ENCODE measurements at regions not wholly inside any gene's neighbourhood (a gene's known extent, or its start where the extent isn't known, plus 50 kb on each side); places are given as distances from the start of the nearest gene placed in this dataset.

DNA sequence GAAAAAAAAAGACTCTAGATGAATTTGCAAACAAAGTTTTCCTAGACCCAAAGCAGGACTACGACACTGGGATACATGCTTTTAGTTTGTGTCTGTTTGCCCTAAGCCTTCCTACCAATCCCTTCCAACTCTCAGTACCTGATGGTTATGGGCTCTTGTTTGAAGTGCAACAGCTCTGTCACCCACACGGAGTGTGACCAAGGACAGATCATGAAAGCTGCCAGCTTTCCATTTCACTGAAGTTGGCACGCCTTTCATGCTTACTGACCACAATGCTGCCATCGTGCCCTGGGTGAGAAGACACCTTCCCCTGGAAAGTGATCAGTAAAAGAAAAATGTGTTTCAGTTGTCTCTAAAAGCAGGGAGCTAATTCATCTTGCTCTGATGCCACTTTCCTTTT is 312.5 kb upstream of the PTBP2 start:
- intact Hi-C loops (cut with micrococcal nuclease) (no loop called here), in situ Hi-C loops (cut with MboI) (no loop called here)
- Histone ChIP-seq H3K27ac (ENCODE audit: extremely low read depth, low read depth, low read length) (no peak overlapping the region), H3K4me3 (no peak overlapping the region), H3K27me3 (ENCODE audit: control insufficient read depth in 2 of 2, insufficient read depth in 2 of 2, low read length in 2 of 2) (no peaks in the 10 kb centered on the region), H2AFZ (ENCODE audit: low read depth, low read length) (no peak overlapping the region), H3K4me1 (replicated peaks in 1 of 2; ENCODE audit: control insufficient read depth in 2 of 2, insufficient read depth in 2 of 2, low read length in 2 of 2) (no peaks in the 10 kb centered on the region), H3K36me3 (ENCODE audit: control insufficient read depth, insufficient read depth, low read length) (no peaks in the 10 kb centered on the region), H3K4me2 (ENCODE audit: insufficient read depth, low read length) (no peak overlapping the region), H3K9me3 (replicated peaks; ENCODE audit: control insufficient read depth, insufficient read depth, low read depth, low read length) (no peaks in the 10 kb centered on the region), H3K9ac (ENCODE audit: insufficient read depth in 1 of 2, low read depth in 2 of 2, low read length in 2 of 2) (no peak overlapping the region), H3K79me2 (ENCODE audit: control insufficient read depth, insufficient read depth, low read length) (no peaks in the 10 kb centered on the region), H4K20me1 (replicated peaks; ENCODE audit: control insufficient read depth, insufficient read depth, low read length) (no peaks in the 10 kb centered on the region), H3K9me1 (ENCODE audit: control insufficient read depth, insufficient read depth, low read length) (no peaks in the 10 kb centered on the region)
- ATAC-seq = no peak
- POLR2A ChIA-PET = no interaction called here
- TF ChIP-seq ELF1 (tag; IDR thresholded peaks at IDR 0.05) (no peak), ZNF431 (CRISPR knock-in tag; IDR thresholded peaks at IDR 0.05) (no peak)
- DNase-seq (ENCODE audit: extremely low read depth in 1 of 4, low spot score in 3 of 4) = no peak
- CTCF ChIA-PET (ENCODE audit: low intra/inter-chr PET ratio) = no interaction called here
- FAIRE-seq = no peak
- 4% methylated on average over 3 of the region's 4 CpGs for WGBS (ENCODE audit: insufficient coverage, low coverage, missing lambda C conversion rate)
- BruUV-seq (replicated peaks) = no TSS peak

DNA sequence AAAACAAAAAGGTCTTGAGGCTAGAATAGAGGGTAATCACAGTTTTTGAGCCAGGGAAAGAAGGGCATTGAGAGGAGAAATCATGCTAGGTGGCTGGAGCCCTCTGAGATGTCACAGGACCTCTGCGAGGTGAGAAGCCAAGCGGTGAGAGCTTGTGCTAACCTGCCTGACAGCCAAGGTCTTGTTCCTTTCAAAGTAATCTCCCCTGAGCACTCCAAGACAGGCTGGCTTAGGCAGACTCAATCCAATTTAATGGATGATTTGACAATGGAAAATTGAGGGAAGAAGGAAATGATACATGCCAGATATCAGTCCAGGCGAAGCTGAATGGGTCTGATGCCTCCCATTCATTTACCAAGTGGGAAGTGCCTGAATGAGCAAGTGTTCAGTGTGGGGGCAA is 311.9 kb upstream of the PTBP2 start:
- TF ChIP-seq CBX1 (IDR thresholded peaks at IDR 0.05; ENCODE audit: low read depth) (no peak), RBM15 (IDR thresholded peaks at IDR 0.05; ENCODE audit: insufficient read depth, low read length) (no peak), SIX5 (IDR thresholded peaks at IDR 0.05; ENCODE audit: borderline replicate concordance in 1 of 2, insufficient read depth in 1 of 2, low read depth in 1 of 2, low read length in 2 of 2) (no peak), SMC3 (conservative IDR thresholded peaks at IDR 0.05; ENCODE audit: insufficient read depth, low read depth, low read length) (no peak), ZC3H11A (IDR thresholded peaks at IDR 0.05; ENCODE audit: low read depth, low read length) (no peak)
- TF ChIP-seq, protein P1, sequence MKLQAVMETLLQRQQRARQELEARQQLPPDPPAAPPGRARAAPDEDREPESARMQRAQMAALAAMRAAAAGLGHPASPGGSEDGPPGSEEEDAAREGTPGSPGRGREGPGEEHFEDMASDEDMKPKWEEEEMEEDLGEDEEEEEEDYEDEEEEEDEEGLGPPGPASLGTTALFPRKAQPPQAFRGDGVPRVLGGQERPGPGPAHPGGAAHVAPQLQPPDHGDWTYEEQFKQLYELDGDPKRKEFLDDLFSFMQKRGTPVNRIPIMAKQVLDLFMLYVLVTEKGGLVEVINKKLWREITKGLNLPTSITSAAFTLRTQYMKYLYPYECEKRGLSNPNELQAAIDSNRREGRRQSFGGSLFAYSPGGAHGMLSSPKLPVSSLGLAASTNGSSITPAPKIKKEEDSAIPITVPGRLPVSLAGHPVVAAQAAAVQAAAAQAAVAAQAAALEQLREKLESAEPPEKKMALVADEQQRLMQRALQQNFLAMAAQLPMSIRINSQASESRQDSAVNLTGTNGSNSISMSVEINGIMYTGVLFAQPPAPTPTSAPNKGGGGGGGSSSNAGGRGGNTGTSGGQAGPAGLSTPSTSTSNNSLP (IDR thresholded peaks at IDR 0.05; ENCODE audit: borderline replicate concordance, low read depth, low read length) = no peak
- TF ChIP-seq, protein P2, sequence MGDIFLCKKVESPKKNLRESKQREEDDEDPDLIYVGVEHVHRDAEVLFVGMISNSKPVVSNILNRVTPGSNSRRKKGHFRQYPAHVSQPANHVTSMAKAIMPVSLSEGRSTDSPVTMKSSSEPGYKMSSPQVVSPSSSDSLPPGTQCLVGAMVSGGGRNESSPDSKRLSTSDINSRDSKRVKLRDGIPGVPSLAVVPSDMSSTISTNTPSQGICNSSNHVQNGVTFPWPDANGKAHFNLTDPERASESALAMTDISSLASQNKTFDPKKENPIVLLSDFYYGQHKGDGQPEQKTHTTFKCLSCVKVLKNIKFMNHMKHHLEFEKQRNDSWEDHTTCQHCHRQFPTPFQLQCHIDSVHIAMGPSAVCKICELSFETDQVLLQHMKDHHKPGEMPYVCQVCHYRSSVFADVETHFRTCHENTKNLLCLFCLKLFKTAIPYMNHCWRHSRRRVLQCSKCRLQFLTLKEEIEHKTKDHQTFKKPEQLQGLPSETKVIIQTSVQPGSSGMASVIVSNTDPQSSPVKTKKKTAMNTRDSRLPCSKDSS (IDR thresholded peaks at IDR 0.05; ENCODE audit: low read depth, partially characterized antibody) = no peak
- TF ChIP-seq, protein P3, sequence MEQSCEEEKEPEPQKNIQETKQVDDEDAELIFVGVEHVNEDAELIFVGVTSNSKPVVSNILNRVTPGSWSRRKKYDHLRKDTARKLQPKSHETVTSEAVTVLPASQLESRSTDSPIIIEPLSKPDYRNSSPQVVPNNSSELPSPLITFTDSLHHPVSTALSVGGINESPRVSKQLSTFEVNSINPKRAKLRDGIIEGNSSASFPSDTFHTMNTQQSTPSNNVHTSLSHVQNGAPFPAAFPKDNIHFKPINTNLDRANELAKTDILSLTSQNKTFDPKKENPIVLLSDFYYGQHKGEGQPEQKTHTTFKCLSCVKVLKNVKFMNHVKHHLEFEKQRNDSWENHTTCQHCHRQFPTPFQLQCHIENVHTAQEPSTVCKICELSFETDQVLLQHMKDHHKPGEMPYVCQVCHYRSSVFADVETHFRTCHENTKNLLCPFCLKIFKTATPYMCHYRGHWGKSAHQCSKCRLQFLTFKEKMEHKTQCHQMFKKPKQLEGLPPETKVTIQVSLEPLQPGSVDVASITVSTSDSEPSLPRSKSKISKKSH (CRISPR knock-in tag; IDR thresholded peaks at IDR 0.05) = no peak
- Histone ChIP-seq H3K4me2 (ENCODE audit: insufficient read depth, low read length) (no peak overlapping the region), H4K20me1 (replicated peaks; ENCODE audit: control insufficient read depth, insufficient read depth, low read length) (no peaks in the 10 kb centered on the region), H3K27ac (ENCODE audit: extremely low read depth, low read depth, low read length) (no peak overlapping the region), H3K4me3 (no peak overlapping the region), H2AFZ (ENCODE audit: low read depth, low read length) (no peak overlapping the region), H3K9me3 (replicated peaks; ENCODE audit: control insufficient read depth, insufficient read depth, low read depth, low read length) (no peaks in the 10 kb centered on the region), H3K27me3 (ENCODE audit: control insufficient read depth in 2 of 2, insufficient read depth in 2 of 2, low read length in 2 of 2) (no peaks in the 10 kb centered on the region), H3K79me2 (ENCODE audit: control insufficient read depth, insufficient read depth, low read length) (no peaks in the 10 kb centered on the region), H3K4me1 (replicated peaks in 1 of 2; ENCODE audit: control insufficient read depth in 2 of 2, insufficient read depth in 2 of 2, low read length in 2 of 2) (no peaks in the 10 kb centered on the region), H3K36me3 (ENCODE audit: control insufficient read depth, insufficient read depth, low read length) (no peaks in the 10 kb centered on the region), H3K9me1 (ENCODE audit: control insufficient read depth, insufficient read depth, low read length) (no peaks in the 10 kb centered on the region), H3K9ac (ENCODE audit: insufficient read depth in 1 of 2, low read depth in 2 of 2, low read length in 2 of 2) (no peak overlapping the region)
- in situ Hi-C loops (cut with MboI) = no loop called here
- no peak for ATAC-seq
- intact Hi-C loops (cut with micrococcal nuclease) = no loop called here
- CTCF ChIA-PET (ENCODE audit: low intra/inter-chr PET ratio) = no interaction called here
- POLR2A ChIA-PET = no interaction called here
- 0% methylated on average over 3 of the region's 3 CpGs for WGBS (ENCODE audit: insufficient coverage, low coverage, missing lambda C conversion rate)
- FAIRE-seq = no peak
- BruUV-seq (replicated peaks) = no TSS peak
- DNase-seq (ENCODE audit: extremely low read depth in 1 of 4, low spot score in 3 of 4) = no peak
